BLaER1 treated with 17β-estradiol and CSF1 and Interleukin-3, amounts not matched to agents 10 nM and 100 nM (cell line): ENCODE measurements at regions not wholly inside any gene's neighbourhood (a gene's known extent, or its start where the extent isn't known, plus 50 kb on each side); places are given as distances from the start of the nearest gene placed in this dataset.

Experiments
- H3K27ac ChIP-seq, 11 experiments: shearing (Covaris generic); formaldehyde crosslinking; 2 replicates each; pipeline ENCODE4 v1.8.1; 2022
- H3K27me3 ChIP-seq, 11 experiments: shearing (Covaris generic); formaldehyde crosslinking; 2 replicates each; pipeline ENCODE4 v1.8.1; 2022
- H3K36me3 ChIP-seq, 11 experiments: shearing (Covaris generic); formaldehyde crosslinking; 2 replicates each; pipeline ENCODE4 v1.8.1; 2022
- H3K4me1 ChIP-seq, 10 experiments: shearing (Covaris generic); formaldehyde crosslinking; 2 replicates each; pipeline ENCODE4 v1.8.1; 2022
- H3K4me2 ChIP-seq, 11 experiments: shearing (Covaris generic); formaldehyde crosslinking; 2 replicates each; pipeline ENCODE4 v1.8.1; 2022
- H3K4me3 ChIP-seq, 10 experiments: shearing (Covaris generic); formaldehyde crosslinking; 2 replicates each; pipeline ENCODE4 v1.8.1; 2022
- H3K9ac ChIP-seq, 11 experiments: shearing (Covaris generic); formaldehyde crosslinking; 2 replicates each; pipeline ENCODE4 v1.8.1; 2022
- H3K9me3 ChIP-seq, 11 experiments: shearing (Covaris generic); formaldehyde crosslinking; replicated peaks in 1 of 11; 2 replicates each; pipeline ENCODE4 v1.8.1; 2022
- H4K20me1 ChIP-seq, 11 experiments: shearing (Covaris generic); formaldehyde crosslinking; 2 replicates each; pipeline ENCODE4 v1.8.1; 2022
- Cebpa-rat ChIP-seq, 11 experiments: shearing (Covaris generic); IDR thresholded peaks; 2 replicates each; pipeline ENCODE4 v1.8.1; 2022

DNA sequence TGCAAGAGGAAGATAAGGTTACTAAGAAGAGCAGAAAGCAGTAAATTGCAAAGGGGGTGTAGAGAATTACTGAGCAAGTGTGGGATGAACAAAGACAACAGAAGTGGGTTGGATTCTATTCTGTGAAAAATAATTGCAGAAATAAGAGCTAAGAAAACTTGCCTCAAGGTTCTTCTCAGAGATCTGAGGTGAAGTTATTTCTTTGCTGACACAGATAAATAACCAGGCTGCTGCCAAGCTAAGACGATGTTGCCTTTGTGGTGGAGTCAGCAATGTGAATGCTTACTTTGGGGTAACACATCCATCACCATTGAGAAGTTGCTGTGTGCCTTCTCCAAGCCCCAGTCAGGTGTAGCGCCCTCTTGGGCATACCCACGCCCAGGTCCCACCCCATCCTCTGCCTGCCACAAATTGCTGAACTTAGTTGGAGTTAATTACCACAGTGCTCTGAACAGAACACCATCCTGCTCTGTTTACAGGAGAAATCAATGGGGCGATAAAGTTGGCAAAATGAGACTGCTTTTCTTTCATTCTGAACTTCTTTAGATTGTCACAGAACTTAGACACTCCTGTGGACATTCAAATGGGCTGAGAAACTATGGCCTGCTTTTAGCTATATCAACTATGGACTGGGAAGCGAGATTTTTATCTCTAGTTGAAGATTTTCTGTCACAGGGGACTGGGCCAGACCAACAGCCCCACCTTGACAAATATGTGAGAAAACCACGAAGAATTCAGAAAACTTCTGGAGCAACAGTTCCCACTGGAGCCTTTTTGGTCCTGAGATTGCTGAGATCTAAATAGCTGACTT, 283.6 kb downstream of the TMX3 start:
- TF ChIP-seq Cebpa-rat (IDR thresholded peaks at IDR 0.05), result no peak
- Histone ChIP-seq H3K36me3 (no peaks in the 10 kb centered on the region), H3K4me1 (peaks cover 2 to 54% (median 7%) of the 10 kb centered on the region in 10 experiments; a peak in 16 of 20 replicates), H3K9me3 (peaks cover 4 to 25% (median 8%) of the 10 kb centered on the region in 11 experiments; a peak in 20 of 22 replicates), H3K27me3 (no peaks in the 10 kb centered on the region), H4K20me1 (no peaks in the 10 kb centered on the region), H3K27ac (no peak overlapping the region), H3K4me3 (no peak overlapping the region), H3K4me2 (peak overlapping the region in 3 of 11 experiments; percentile 4 to 69 (median 22); a peak in 3 of 22 replicates), H3K9ac (no peak overlapping the region)

DNA sequence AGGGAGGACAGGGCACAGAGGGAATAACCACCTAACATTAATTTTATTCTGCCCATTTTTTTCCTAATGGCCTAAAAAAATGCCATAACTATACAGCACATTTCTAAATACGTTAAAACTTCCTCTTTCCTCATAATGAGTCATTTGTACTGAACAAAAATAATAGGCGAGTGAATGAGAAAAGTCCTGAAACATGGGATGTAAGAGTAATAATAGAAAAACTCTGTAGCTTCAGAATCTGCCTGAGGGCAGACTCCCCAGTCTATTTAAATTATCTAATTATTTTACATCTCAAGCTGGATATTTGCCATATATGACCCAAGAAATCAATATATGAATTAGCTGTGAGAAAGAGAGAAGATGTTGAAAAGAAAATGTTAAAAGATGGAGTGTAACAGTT, 285.1 kb downstream of the TMX3 start:
- TF ChIP-seq Cebpa-rat (IDR thresholded peaks at IDR 0.05), result no peak
- Histone ChIP-seq H3K4me1 (peaks cover 0 to 51% (median 3%) of the 10 kb centered on the region in 10 experiments; a peak in 9 of 20 replicates), H3K27me3 (no peaks in the 10 kb centered on the region), H3K9me3 (peaks cover 0 to 10% (median 0%) of the 10 kb centered on the region in 11 experiments; a peak in 5 of 22 replicates), H3K9ac (no peak overlapping the region; a peak in 1 of 22 replicates), H3K36me3 (no peaks in the 10 kb centered on the region), H4K20me1 (no peaks in the 10 kb centered on the region), H3K27ac (peak overlapping the region in 3 of 11 experiments; percentile 13 to 51 (median 35); a peak in 5 of 22 replicates), H3K4me3 (no peak overlapping the region), H3K4me2 (peak overlapping the region in 5 of 11 experiments; percentile 8 to 69 (median 49); a peak in 8 of 22 replicates)

- no peak for TF ChIP-seq Cebpa-rat (IDR thresholded peaks at IDR 0.05)
Measured at GRCh38 chr18:68429111-68429510, 285.8 kb downstream of the TMX3 start.

DNA sequence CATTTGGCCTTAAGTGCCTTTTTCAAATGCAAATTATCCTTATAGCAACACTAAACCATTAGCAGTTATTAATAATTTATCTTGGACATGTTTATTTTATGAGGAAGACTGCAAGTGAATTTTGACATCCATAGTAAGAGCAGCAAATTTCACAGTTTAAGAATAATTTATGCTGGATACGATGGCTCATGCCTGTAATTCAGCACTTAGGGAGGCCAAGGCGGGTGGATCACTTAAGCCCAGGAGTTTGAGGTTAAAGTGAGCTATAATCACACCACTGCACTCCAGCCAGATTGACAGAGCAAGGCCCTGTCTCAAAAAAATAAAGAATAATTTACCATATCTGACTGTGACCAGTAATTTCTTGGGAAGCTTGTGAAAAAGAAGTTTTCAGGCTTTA, 286.2 kb downstream of the TMX3 start:
- Histone ChIP-seq H3K27me3 (no peaks in the 10 kb centered on the region), H3K4me3 (no peak overlapping the region), H3K27ac (peak overlapping the region in 1 of 11 experiments; percentile 51; a peak in 2 of 22 replicates), H3K9me3 (peaks cover 0 to 7% (median 0%) of the 10 kb centered on the region in 11 experiments; a peak in 2 of 22 replicates), H3K4me2 (peak overlapping the region in 3 of 11 experiments; percentile 49 to 69 (median 68); a peak in 6 of 22 replicates), H3K36me3 (no peaks in the 10 kb centered on the region), H4K20me1 (no peaks in the 10 kb centered on the region), H3K9ac (no peak overlapping the region), H3K4me1 (peaks cover 0 to 51% (median 3%) of the 10 kb centered on the region in 10 experiments; a peak in 9 of 20 replicates)
- TF ChIP-seq Cebpa-rat (IDR thresholded peaks at IDR 0.05), result no peak

More at GRCh38 chr18:68429111-68429510, 285.8 kb downstream of the TMX3 start:
- H3K4me1 ChIP-seq, result peaks cover 0 to 51% (median 3%) of the 10 kb centered on the region in 10 experiments; a peak in 9 of 20 replicates
- no peaks in the 10 kb centered on the region for H3K27me3 ChIP-seq
- H4K20me1 ChIP-seq, result no peaks in the 10 kb centered on the region
- peaks cover 0 to 7% (median 0%) of the 10 kb centered on the region in 11 experiments; a peak in 2 of 22 replicates for H3K9me3 ChIP-seq
- H3K4me2 ChIP-seq, result peak overlapping the region in 5 of 11 experiments; percentile 8 to 69 (median 49); a peak in 6 of 22 replicates
- no peak overlapping the region for H3K9ac ChIP-seq
- H3K4me3 ChIP-seq, result no peak overlapping the region
- peak overlapping the region in 2 of 11 experiments; percentile 35 to 51; a peak in 4 of 22 replicates for H3K27ac ChIP-seq
- H3K36me3 ChIP-seq, result no peaks in the 10 kb centered on the region

DNA sequence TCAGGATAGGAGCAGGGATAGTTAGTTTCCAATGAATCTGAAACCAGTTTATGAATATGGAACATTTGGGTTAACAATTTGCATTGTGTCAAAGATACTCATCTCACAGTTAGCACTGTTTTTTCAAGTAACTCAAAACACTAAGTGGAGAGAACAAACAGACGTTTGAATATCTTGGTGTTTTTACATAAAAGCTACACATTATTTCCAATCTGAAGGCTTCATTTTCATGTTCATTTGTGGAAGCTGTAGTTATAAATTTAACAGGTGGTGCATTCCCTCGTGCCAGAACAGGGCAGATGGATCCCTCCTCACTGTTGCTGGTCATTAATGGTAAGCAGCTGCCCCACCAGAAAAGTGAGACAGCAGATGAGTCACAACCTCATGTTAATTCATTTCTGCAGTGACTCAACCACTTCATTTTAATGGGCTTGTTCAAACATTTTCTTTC, 286.9 kb downstream of the TMX3 start:
- H3K9ac ChIP-seq, result no peak overlapping the region
- no peak for TF ChIP-seq Cebpa-rat (IDR thresholded peaks at IDR 0.05)
- no peaks in the 10 kb centered on the region for H4K20me1 ChIP-seq

DNA sequence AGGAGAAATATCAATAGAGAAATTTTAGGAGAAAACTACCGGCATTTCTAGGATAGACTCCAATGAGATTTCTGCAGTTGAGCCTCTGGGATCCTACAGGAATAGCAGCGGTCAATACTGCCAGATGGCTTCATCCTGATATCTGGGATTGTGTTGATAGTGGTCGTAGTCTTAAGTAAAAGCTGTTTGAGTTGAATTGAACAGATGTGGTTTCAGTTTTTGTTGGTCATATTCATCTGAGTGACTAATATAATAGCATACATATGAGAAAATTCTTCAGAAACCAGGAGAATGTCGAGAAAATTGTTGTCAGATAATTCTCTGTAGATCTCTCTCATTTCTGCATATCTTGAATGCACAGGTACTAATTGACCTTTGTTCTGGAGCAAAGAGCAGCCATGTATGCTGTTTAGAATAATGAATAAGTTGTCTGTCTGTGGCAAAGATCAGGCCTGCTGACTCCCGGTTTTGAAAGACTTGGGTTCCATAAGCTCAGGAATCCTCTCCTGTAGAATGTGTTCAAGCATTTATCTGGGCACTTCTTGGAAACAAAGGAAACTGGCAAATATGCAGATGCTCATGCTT, 288.1 kb downstream of the TMX3 start:
- peaks cover 0 to 18% (median 8%) of the 10 kb centered on the region in 11 experiments; a peak in 7 of 22 replicates for H3K9me3 ChIP-seq
- no peak overlapping the region for H3K4me3 ChIP-seq
- H3K36me3 ChIP-seq, result no peaks in the 10 kb centered on the region
- no peaks in the 10 kb centered on the region for H3K27me3 ChIP-seq
- TF ChIP-seq Cebpa-rat (IDR thresholded peaks at IDR 0.05), result no peak
- no peaks in the 10 kb centered on the region for H4K20me1 ChIP-seq
- H3K27ac ChIP-seq, result no peak overlapping the region
- peaks cover 0 to 45% (median 3%) of the 10 kb centered on the region in 10 experiments; a peak in 9 of 20 replicates for H3K4me1 ChIP-seq
- H3K4me2 ChIP-seq, result no peak overlapping the region
- no peak overlapping the region for H3K9ac ChIP-seq

More for the DNA sequence above, 286.9 kb downstream of the TMX3 start:
- Histone ChIP-seq H3K4me2 (peak overlapping the region in 3 of 11 experiments; percentile 49 to 69 (median 68); a peak in 5 of 22 replicates), H3K9me3 (peaks cover 0 to 6% (median under 1%) of the 10 kb centered on the region in 11 experiments; a peak in 5 of 22 replicates), H3K27ac (peak overlapping the region in 1 of 11 experiments; percentile 51; a peak in 1 of 22 replicates), H3K36me3 (no peaks in the 10 kb centered on the region), H3K27me3 (no peaks in the 10 kb centered on the region), H3K4me3 (no peak overlapping the region), H3K4me1 (peaks cover 0 to 51% (median 3%) of the 10 kb centered on the region in 10 experiments; a peak in 9 of 20 replicates)

DNA sequence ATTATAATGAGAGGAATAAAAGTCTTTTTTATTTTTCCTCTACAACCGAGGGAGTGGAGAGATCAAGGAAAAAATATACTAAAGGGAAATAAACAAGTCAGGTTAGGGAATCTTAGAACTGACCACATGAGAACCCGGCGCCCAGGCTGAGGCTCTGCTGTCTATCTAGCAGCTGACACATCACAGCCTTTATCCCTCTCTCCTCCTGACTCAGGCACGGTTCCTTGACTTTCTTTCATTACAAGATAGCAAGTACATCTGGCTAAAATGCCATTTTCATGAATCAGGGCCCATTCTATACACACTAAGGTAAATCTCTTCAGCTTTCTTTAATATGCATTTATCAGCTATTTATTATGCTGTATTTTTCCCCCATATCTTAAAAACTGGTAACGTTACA, 296.0 kb downstream of the TMX3 start:
- TF ChIP-seq Cebpa-rat (IDR thresholded peaks at IDR 0.05), result no peak
- Histone ChIP-seq H3K36me3 (no peaks in the 10 kb centered on the region), H3K4me3 (no peak overlapping the region), H4K20me1 (no peaks in the 10 kb centered on the region), H3K9me3 (peaks cover 0 to 14% (median 8%) of the 10 kb centered on the region in 11 experiments; a peak in 7 of 22 replicates), H3K4me2 (no peak overlapping the region), H3K9ac (no peak overlapping the region), H3K27me3 (no peaks in the 10 kb centered on the region), H3K27ac (no peak overlapping the region), H3K4me1 (peaks cover 0 to 8% (median 0%) of the 10 kb centered on the region in 10 experiments; a peak in 3 of 20 replicates)

DNA sequence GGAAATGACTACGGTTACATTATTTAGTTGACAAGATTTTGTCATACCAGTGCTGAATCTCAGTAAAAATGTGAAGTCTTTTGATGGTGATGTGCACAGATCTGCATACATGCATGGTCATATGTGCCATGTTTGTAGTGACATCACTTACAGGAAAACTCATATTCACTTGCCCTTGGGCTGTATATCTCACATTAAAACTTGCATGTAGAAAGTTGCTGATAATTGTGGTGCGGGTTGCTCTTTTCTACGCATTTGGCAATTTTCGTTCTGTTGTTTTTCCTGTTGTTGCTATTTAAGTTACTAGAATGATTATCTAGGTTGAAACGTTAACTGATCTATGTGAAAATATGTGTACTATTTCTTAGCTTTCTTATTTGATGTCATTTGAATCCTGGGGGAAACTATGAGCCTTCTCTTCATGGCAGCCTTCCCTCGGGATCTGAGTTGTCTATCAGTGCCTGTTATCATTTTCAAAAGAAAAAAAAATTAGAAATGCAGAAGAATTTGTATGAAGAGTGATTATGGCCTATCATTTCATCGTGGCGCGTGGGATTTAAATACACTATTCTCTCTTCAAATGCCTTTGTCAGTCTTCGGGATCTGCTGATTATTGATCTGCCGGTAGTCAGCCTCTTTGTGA, 296.6 kb downstream of the TMX3 start:
- no peaks in the 10 kb centered on the region for H3K36me3 ChIP-seq
- H3K27me3 ChIP-seq, result no peaks in the 10 kb centered on the region
- no peak for TF ChIP-seq Cebpa-rat (IDR thresholded peaks at IDR 0.05)
- H3K4me1 ChIP-seq, result peaks cover 0 to 8% (median 0%) of the 10 kb centered on the region in 10 experiments; a peak in 3 of 20 replicates
- no peak overlapping the region for H3K4me3 ChIP-seq
- no peak overlapping the region for H3K4me2 ChIP-seq
- H3K9me3 ChIP-seq, result peaks cover 0 to 14% (median 8%) of the 10 kb centered on the region in 11 experiments; a peak in 7 of 22 replicates
- no peak overlapping the region for H3K27ac ChIP-seq
- H4K20me1 ChIP-seq, result no peaks in the 10 kb centered on the region
- no peak overlapping the region for H3K9ac ChIP-seq
